HEK293T (cell line): ENCODE measurements at regions not wholly inside any gene's neighbourhood (a gene's known extent, or its start where the extent isn't known, plus 50 kb on each side); places are given as distances from the start of the nearest gene placed in this dataset.
A peak's percentile ranks its signal among the peaks of the same experiment; 100 is the strongest.

Source experiments
- CTCF ChIA-PET: fragments of 350-600 bp; formaldehyde crosslinking; extraction: SDS; loops from one replicate; lab custom pipeline; 2021; ENCODE audit warnings: antibody characterized with exemption, inconsistent platforms; lab: Yijun Ruan, JAX
- POLR2A ChIA-PET: fragments of 350-600 bp; formaldehyde crosslinking; extraction: SDS; loops from one replicate; lab custom pipeline; 2020; ENCODE audit warnings: antibody characterized with exemption, inconsistent platforms; lab: Yijun Ruan, JAX
- DNase-seq: peaks from one replicate; pipeline ENCODE4 v3.0.0; 2012; ENCODE audit warnings: mixed read lengths; ENCODE audit errors: extremely low spot score
- ARNT ChIP-seq: fragments of 450-650 bp; IDR thresholded peaks from 2 replicates; pipeline ENCODE4 v1.6.1; 2017; ENCODE audit warnings: mild to moderate bottlenecking
- BHLHE40 ChIP-seq: fragments of 450-650 bp; IDR thresholded peaks from 2 replicates; pipeline ENCODE4 v1.6.1; 2016; ENCODE audit warnings: mild to moderate bottlenecking, moderate library complexity, borderline replicate concordance
- CTBP1 ChIP-seq: fragments of 450-650 bp; IDR thresholded peaks from 2 replicates; pipeline ENCODE4 v1.6.1; 2016; ENCODE audit warnings: borderline replicate concordance
- ELF4 ChIP-seq: fragments of 450-650 bp; IDR thresholded peaks from 2 replicates; pipeline ENCODE4 v1.6.1; 2017; ENCODE audit warnings: antibody characterized with exemption
- FOXA1 ChIP-seq: fragments of 450-650 bp; IDR thresholded peaks from 2 replicates; pipeline ENCODE4 v1.6.1; 2016; ENCODE audit warnings: mild to moderate bottlenecking
- FOXK2 ChIP-seq: fragments of 450-650 bp; IDR thresholded peaks from 2 replicates; pipeline ENCODE4 v1.6.1; 2016; ENCODE audit warnings: mild to moderate bottlenecking
- FOXM1 ChIP-seq: fragments of 450-650 bp; IDR thresholded peaks from 2 replicates; pipeline ENCODE4 v1.6.1; 2017; ENCODE audit warnings: mild to moderate bottlenecking, borderline replicate concordance
- HDGF ChIP-seq: fragments of 450-650 bp; IDR thresholded peaks from 2 replicates; pipeline ENCODE4 v1.6.1; 2017; ENCODE audit warnings: antibody characterized with exemption, borderline replicate concordance
- L3MBTL2 ChIP-seq: fragments of 450-650 bp; conservative IDR thresholded peaks from 2 replicates; pipeline ENCODE4 v1.6.1; 2016; ENCODE audit warnings: mild to moderate bottlenecking
- LEF1 ChIP-seq: fragments of 450-650 bp; IDR thresholded peaks from 2 replicates; pipeline ENCODE4 v1.6.1; 2017; ENCODE audit warnings: mild to moderate bottlenecking, borderline replicate concordance
- NFRKB ChIP-seq: fragments of 450-650 bp; IDR thresholded peaks from 2 replicates; pipeline ENCODE4 v1.6.1; 2016; ENCODE audit warnings: mild to moderate bottlenecking, moderate library complexity
- SP1 ChIP-seq: fragments of 450-650 bp; IDR thresholded peaks from 2 replicates; pipeline ENCODE4 v1.6.1; 2017
- SUZ12 ChIP-seq: fragments of 450-650 bp; IDR thresholded peaks from 2 replicates; pipeline ENCODE4 v1.6.1; 2016; ENCODE audit warnings: mild to moderate bottlenecking
- TARDBP ChIP-seq: fragments of 450-650 bp; IDR thresholded peaks from 2 replicates; pipeline ENCODE4 v1.6.1; 2016
- ZNF384 ChIP-seq: fragments of 450-650 bp; IDR thresholded peaks from 2 replicates; pipeline ENCODE4 v1.6.1; 2016
- TF ChIP-seq, protein P1 (sequence below): fragments of 450-650 bp; IDR thresholded peaks from 2 replicates; pipeline ENCODE4 v1.6.1; 2016

GRCh38 chr15:31528846-31529245 lies 202.2 kb downstream of the KLF13 start:
- POLR2A ChIA-PET, result no interaction called here
- CTCF ChIA-PET, result no interaction called here
- DNase-seq, result no peak
- no peak for TF ChIP-seq FOXM1
- no peak for TF ChIP-seq SP1
- no peak for TF ChIP-seq CTBP1
- TF ChIP-seq HDGF, result no peak
- no peak for TF ChIP-seq BHLHE40
- no peak for TF ChIP-seq LEF1
- TF ChIP-seq TARDBP, result no peak
- TF ChIP-seq L3MBTL2, result no peak
- TF ChIP-seq ARNT, result no peak
- TF ChIP-seq FOXA1, result no peak
- TF ChIP-seq ZNF384, result no peak
- TF ChIP-seq, protein P1, sequence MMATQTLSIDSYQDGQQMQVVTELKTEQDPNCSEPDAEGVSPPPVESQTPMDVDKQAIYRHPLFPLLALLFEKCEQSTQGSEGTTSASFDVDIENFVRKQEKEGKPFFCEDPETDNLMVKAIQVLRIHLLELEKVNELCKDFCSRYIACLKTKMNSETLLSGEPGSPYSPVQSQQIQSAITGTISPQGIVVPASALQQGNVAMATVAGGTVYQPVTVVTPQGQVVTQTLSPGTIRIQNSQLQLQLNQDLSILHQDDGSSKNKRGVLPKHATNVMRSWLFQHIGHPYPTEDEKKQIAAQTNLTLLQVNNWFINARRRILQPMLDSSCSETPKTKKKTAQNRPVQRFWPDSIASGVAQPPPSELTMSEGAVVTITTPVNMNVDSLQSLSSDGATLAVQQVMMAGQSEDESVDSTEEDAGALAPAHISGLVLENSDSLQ, result no peak
- TF ChIP-seq ELF4, result no peak
- no peak for TF ChIP-seq SUZ12

DNA sequence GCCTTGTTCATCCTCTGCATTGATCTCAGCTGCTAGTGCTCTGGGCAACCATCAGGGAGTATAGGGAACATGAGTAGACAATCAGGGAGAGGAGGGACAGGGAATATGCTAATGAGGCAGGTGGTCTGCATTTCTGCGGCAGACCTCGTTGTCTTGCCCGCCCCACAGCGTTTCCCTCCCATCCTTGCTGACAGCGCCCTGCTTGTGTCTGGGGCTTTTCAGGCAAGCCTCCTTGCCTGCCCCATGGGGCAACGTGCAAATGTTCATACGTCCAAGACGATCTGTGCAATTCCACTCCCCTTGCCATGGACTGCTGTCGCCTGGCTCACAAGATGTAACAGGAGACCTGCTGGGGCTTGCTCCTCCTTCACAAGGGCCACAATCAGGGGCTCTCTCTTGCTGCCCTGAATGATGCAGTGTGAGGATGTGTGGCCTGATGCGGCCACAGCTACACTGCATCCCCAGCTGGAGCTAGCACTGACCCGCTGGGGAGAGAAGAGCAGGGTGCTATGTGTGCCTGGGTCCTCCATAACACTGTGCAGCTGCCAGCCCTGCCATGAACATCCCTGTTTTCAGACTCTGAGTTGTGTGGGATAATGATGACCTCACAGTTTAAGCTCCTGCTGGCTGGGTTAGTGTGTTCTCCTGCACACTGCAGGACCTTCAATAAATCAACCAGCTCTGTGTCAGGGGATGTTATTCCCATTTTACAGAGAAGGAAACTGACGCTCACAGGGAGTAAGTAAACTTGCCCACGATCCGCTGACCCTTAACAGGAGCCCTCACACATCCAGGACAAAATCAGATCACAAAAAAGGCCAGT lies 211.3 kb downstream of the KLF13 start:
- no peak for TF ChIP-seq CTBP1
- TF ChIP-seq, protein P1, result peak; percentile 43; the same call in 1 of the 2 replicates
- ChIA-PET CTCF (no interaction called here), POLR2A (no interaction called here)
- DNase-seq, result no peak

DNA sequence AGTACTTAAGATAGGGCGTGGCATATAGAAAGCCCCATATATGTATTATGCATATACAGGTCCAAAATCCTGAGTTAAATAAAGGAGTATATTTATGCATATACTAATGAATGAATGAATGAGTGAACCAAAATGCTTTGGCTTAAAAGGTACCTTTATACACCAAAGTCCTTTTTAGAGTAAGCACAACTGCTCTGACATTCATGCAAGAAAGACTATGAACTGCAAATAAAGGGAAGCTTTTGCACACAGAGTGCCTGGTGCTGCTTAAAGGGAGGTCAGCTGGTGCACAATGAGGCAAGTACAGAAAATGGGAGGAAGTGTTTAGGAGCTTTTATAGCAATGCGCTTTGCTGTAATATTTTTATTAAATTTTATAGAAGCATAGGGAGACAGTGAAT lies 214.0 kb downstream of the KLF13 start:
- DNase-seq, result no peak

DNA sequence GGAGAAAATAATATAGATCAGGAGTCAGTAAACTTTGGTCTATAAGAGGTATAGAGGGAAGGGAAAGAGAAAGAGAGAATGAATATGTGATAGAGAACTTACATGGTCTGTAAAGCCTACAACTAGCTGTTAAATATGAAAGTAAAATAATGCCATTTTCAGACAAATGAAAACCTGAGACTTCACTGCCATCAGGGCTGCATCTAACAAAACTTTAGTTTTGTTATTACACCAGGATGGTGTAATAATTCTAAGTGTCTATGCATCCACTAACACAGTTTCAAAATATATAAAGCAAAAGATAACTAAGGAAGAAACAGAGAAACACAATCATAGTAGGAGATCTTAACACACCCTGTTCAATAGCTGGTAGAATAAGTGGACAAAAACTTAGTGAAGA lies 217.7 kb downstream of the KLF13 start:
- ChIA-PET CTCF (no interaction called here), POLR2A (no interaction called here)
- DNase-seq, result no peak
- TF ChIP-seq FOXK2, result no peak
- no peak for TF ChIP-seq LEF1
- no peak for TF ChIP-seq FOXM1
- TF ChIP-seq CTBP1, result no peak
- no peak for TF ChIP-seq BHLHE40
- no peak for TF ChIP-seq FOXA1
- TF ChIP-seq, protein P1, result no peak
- TF ChIP-seq SUZ12, result no peak
- TF ChIP-seq ARNT, result no peak
- TF ChIP-seq SP1, result no peak
- no peak for TF ChIP-seq NFRKB
- no peak for TF ChIP-seq ELF4
- TF ChIP-seq ZNF384, result no peak
- no peak for TF ChIP-seq L3MBTL2
- TF ChIP-seq HDGF, result no peak
- no peak for TF ChIP-seq TARDBP

More for the DNA sequence above, 214.0 kb downstream of the KLF13 start:
- ChIA-PET CTCF (no interaction called here), POLR2A (no interaction called here)
- no peak for TF ChIP-seq BHLHE40
- TF ChIP-seq ZNF384, result no peak
- TF ChIP-seq ELF4, result no peak
- TF ChIP-seq, protein P1, result no peak
- no peak for TF ChIP-seq SP1
- no peak for TF ChIP-seq CTBP1
- TF ChIP-seq FOXK2, result no peak
- TF ChIP-seq FOXM1, result no peak

DNA sequence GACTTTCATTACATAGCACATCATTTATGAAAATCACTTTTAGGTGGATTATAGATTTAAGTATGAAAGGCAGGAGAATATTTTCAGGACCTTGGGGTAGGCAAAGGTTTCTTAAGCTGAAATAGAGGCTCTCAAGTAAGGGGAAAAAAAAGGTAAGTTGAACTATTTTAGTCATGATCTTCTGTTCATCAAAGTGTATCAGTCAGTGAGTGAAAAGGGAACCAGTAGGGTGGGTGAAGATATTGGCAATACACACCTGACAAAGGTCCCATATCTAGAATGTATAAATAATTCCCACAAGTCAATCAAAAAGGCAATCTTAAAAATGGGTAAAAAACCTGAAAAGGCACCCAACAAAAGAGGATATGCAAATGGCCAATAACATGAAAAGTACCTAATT lies 218.6 kb downstream of the KLF13 start:
- CTCF ChIA-PET, result no interaction called here
- POLR2A ChIA-PET, result no interaction called here
- no peak for DNase-seq
- TF ChIP-seq BHLHE40 (no peak), LEF1 (no peak), FOXK2 (no peak), SP1 (no peak), TARDBP (no peak), NFRKB (no peak), L3MBTL2 (no peak), HDGF (no peak), ARNT (no peak), SUZ12 (no peak), FOXA1 (no peak)
- TF ChIP-seq, protein P1, result no peak
